ENCODE measurements at regions not wholly inside any gene's neighbourhood (a gene's known extent, or its start where the extent isn't known, plus 50 kb on each side); places are given as distances from the start of the nearest gene placed in this dataset.
"Not testable (repeated sequence)": the region's sequence is repeated elsewhere in the genome, so short reads cannot be mapped to it uniquely, and the experiment has no call there.

- no peak overlapping the region for H3K4me3 ChIP-seq (ENCODE audit: low read depth, poor library complexity, severe bottlenecking)
- DNase-seq (ENCODE audit: low spot score in 2 of 2) = no peak
- 80 to 87% methylated on average over 2 of the region's 2 CpGs for WGBS, 2 donors
- TF ChIP-seq POLR2A (IDR thresholded peaks at IDR 0.05) = no peak
- intact Hi-C loops (cut with DNase I; ENCODE audit: low total_unique reads) = no loop called here
Observed at GRCh38 chr4:159787901-159788300, 685.0 kb downstream of the RAPGEF2 start.

DNA sequence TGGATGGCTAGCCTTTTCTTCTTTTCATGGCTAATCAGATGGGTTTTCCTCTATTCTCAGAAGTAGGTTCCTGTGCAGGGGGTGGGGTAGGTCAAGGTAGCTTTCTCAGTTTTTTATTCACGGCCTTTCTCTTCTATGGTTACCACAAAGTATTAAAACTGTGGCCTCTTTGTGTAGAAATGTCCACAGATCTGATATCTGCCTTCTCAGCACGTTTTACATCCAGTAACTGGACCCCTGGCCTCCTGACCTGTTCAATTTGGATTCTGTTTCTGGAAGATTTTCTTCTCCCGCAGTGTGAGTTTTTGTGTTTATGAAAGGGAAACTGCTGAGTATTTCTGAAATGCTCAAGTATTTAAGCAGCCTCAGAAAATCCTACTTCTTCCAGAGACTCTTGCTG lies 688.5 kb downstream of the RAPGEF2 start:
- intact Hi-C loops (cut with DNase I; ENCODE audit: low total_unique reads) = no loop called here
- no peak overlapping the region for H3K4me3 ChIP-seq (ENCODE audit: low read depth, poor library complexity, severe bottlenecking)
- 50 to 53% methylated on average over 3 of the region's 3 CpGs for whole genome bisulfite sequencing, 2 donors
- TF ChIP-seq POLR2A (IDR thresholded peaks at IDR 0.05) (no peak), CTCF (IDR thresholded peaks at IDR 0.05) (no peak)
- DNase-seq (ENCODE audit: low spot score in 2 of 2) = no peak

DNA sequence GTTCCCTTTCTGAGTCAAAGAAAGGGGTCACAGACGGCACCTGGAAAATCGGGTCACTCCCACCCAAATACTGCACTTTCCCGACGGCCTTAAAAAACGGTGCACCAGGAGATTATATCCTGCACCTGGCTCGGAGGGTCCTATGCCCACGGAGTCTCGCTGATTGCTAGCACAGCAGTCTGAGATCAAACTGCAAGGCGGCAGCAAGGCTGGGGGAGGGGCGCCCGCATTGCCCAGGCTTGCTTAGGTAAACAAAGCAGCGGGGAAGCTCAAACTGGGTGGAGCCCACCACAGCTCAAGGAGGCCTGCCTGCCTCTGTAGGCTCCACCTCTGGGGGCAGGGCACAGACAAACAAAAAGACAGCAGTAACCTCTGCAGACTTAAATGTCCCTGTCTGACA lies 701.7 kb downstream of the RAPGEF2 start:
- DNase-seq (ENCODE audit: low spot score in 2 of 2); H3K4me3 ChIP-seq (ENCODE audit: low read depth, poor library complexity, severe bottlenecking); intact Hi-C loops (cut with DNase I; ENCODE audit: low total_unique reads): not testable (repeated sequence)
- WGBS, 2 donors = 91 to 96% methylated on average over 12 of the region's 12 CpGs

DNA sequence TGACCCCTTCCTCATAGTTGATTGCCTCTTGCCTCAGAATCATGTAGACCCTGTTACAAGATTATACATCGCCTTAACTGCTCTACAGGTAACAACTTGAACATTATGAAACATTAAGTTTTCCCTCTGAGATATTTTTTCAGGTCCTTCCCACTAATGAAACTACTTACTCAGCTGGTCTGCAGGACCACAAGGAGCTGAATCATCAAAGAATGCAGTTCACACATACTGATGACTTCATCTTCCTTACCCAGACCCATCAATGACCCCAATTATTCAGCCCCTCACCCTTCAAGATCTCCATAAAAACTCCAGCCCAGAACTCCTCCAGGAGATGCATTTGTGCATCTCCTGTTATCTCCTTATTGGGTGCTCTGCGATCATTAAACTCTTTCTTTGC lies 720.9 kb downstream of the RAPGEF2 start:
- DNase-seq (ENCODE audit: low spot score in 2 of 2) = no peak
- intact Hi-C loops (cut with DNase I; ENCODE audit: low total_unique reads) = no loop called here
- 76 to 89% methylated on average over 2 of the region's 2 CpGs for WGBS, 2 donors
- H3K4me3 ChIP-seq (ENCODE audit: low read depth, poor library complexity, severe bottlenecking) = no peak overlapping the region
- no peak for TF ChIP-seq CTCF (IDR thresholded peaks at IDR 0.05)
- TF ChIP-seq POLR2A (IDR thresholded peaks at IDR 0.05) = no peak

DNA sequence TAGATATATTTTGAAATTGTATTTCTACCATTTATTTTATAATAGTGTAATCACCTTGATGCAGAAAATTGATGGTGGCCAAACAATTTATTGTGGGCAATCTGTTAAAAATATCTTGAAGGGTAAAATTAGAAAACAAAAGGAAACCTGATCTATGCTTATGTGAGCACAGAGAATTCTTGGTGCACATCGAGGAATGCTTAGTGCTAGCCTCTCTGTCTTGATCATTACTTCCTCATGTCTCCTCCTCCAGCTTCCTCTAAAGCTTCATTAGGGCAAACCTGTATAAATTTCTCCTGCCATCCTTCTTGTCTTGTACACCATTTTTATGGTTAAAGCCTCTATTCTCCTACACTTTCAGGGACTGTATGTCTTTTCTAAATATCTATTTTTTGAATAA lies 725.8 kb downstream of the RAPGEF2 start:
- WGBS, 2 donors = 34 to 50% methylated on average over 1 of the region's 1 CpG
- TF ChIP-seq CTCF (IDR thresholded peaks at IDR 0.05) (no peak), POLR2A (IDR thresholded peaks at IDR 0.05) (no peak)
- DNase-seq (ENCODE audit: low spot score in 2 of 2) = no peak
- intact Hi-C loops (cut with DNase I; ENCODE audit: low total_unique reads) = no loop called here
- H3K4me3 ChIP-seq (ENCODE audit: low read depth, poor library complexity, severe bottlenecking) = no peak overlapping the region

DNA sequence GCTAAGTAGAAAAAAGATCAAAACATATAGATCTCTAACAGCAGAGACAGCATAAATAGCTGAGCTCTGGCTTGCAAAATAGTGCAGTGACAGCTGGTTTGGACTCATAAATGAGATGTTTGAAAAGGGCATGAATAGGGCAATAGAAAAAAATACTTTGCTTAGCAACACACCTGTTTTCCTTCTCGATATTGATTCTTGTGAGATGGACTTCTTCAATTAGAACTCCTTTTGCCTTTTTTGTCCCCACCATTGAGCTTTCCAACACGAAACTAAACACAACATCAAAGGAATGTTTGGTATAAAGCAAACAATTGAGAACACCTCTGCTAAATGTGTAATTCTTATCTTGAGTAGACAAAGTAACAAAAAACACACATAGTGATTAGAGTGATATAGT lies 726.3 kb downstream of the RAPGEF2 start:
- TF ChIP-seq POLR2A (IDR thresholded peaks at IDR 0.05) (no peak), CTCF (IDR thresholded peaks at IDR 0.05) (no peak)
- no peak for DNase-seq (ENCODE audit: low spot score in 2 of 2)
- 41 to 53% methylated on average over 2 of the region's 2 CpGs for WGBS, 2 donors
- intact Hi-C loops (cut with DNase I; ENCODE audit: low total_unique reads) = no loop called here
- H3K4me3 ChIP-seq (ENCODE audit: low read depth, poor library complexity, severe bottlenecking) = no peak overlapping the region

GRCh38 chr4:159837071-159837470 lies 734.2 kb downstream of the RAPGEF2 start:
- WGBS, 2 donors = 66 to 73% methylated on average over 3 of the region's 3 CpGs
- TF ChIP-seq POLR2A (IDR thresholded peaks at IDR 0.05) = no peak
- no peak for TF ChIP-seq CTCF (IDR thresholded peaks at IDR 0.05)
- no peak for DNase-seq (ENCODE audit: low spot score in 2 of 2)
- H3K4me3 ChIP-seq (ENCODE audit: low read depth, poor library complexity, severe bottlenecking) = no peak overlapping the region
- intact Hi-C loops (cut with DNase I; ENCODE audit: low total_unique reads) = no loop called here

Measured in lower leg skin (tissue), 4 donors.